HG03342 (cell line): ENCODE measurements at regions not wholly inside any gene's neighbourhood (a gene's known extent, or its start where the extent isn't known, plus 50 kb on each side); places are given as distances from the start of the nearest gene placed in this dataset.
"Not testable (repeated sequence)": the region's sequence is repeated elsewhere in the genome, so short reads cannot be mapped to it uniquely, and the experiment has no call there.

Source experiments
- ATAC-seq: cut with Tn5 transposase; IDR thresholded peaks from one replicate; pipeline ENCODE4 v1.9.1; 2021; ENCODE audit warnings: mild to moderate bottlenecking, moderate library complexity; ENCODE audit not compliant: unreplicated experiment

DNA sequence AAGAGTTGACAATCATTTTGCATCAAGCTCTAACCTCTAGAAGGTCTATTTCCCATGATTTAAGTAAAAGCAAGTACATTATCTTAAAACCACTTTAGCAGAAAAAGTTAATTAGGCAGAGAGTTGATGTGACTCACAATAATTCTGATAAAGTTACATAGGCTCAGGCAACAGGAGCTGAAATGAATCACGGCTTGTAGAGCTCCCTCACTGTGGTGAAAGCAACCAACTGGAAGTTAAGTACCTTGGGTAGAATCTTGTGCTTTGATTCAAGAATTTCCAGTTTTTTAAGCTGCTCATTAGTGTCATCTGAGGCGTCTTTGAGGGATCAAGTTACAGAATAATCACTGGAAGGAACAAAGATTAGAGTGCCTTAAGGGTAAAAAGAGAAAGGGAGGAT, 68.9 kb upstream of the NFE2L3 start:
- ATAC-seq: no peak

DNA sequence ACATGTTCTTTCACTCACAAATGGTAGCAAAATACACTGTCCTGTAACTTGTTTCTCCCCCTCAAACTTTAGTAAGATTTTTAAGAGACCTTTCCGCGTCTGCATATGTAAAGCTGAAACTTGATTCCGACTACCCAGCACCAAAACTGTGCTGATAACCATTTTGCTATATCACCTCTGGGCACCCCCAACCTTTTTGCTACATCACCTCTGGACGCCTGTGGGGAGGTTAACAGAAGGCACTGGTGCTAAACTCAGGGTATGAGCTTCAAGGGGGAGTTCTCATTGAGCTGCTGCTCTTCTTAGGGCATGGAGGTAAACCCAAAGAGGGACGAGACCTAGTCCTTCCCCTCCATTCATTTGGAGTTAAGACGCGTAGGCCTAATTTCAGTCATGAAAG, 67.6 kb upstream of the NFE2L3 start:
- ATAC-seq: no peak

DNA sequence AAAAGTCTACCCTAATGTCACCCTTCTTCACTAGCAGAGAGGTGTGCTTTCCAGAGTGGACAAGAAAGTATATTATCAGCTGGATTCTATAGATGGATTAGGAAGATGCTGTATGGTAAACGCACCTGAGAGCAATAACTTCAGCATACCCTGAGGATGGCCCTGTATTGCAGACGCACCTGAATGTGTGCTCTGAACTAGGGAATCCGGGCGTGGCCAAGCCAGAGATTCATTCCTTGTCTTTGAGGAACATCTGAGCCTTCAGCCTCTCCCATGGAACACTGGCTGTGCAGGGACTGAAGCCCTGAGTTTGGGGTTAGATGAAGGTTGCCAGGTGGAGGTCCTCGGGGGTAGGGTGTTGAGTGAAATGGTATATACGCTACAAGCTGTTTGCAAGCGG, 66.2 kb upstream of the NFE2L3 start:
- no peak for ATAC-seq

- ATAC-seq: no peak
Observed at GRCh38 chr7:26087321-26088091, 64.5 kb upstream of the NFE2L3 start.

DNA sequence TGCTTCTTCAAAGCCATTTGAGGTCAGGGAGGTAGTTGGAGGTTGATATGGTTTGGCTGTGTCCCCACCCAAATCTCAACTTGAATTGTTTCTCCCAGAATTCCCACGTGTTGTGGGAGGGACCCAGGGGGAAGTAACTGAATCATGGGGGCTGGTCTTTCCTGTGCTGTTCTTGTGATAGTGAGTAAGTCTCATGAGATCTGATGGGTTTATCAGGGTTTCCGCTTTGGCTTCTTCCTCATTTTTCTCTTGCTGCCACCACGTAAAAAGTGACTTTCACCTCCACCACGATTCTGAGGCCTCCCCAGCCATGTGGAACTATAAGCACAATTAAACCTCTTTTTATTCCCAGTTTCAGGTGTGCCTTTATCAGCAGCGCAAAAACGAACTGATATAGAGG, 62.5 kb upstream of the NFE2L3 start:
- ATAC-seq: not testable (repeated sequence)

DNA sequence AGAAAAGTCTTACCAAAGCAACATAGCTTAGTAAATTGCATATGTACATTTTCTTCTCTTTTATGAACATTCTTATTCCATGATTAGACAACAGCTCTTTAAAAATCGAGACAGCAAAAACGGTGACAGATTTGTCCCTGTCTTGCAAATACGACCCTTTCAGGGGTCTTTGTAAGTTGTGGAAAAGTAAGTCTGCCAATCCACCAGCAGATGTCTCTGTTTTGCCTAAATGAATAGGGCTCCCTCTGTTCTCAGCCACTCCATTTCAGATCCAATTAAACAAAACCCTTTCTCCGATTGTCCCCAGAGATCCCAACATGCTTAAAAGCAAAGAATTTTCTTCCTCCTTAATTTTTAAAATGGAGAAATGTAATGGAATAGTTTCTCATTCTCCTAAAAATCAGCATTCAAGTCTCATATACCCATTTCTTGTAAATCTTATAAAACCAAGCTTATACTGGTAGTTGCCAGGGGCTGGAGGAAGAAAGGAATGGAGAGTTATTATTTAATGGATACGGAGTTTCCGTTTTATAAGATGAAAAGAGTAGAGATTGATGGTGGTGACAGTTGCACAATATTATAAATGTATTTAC, 61.0 kb upstream of the NFE2L3 start:
- ATAC-seq: peak; percentile 47

GRCh38 chr7:26091933-26092332, 60.1 kb upstream of the NFE2L3 start:
- no peak for ATAC-seq

GRCh38 chr7:26093023-26093422, 59.0 kb upstream of the NFE2L3 start:
- no peak for ATAC-seq

GRCh38 chr7:26096136-26096535, 55.9 kb upstream of the NFE2L3 start:
- ATAC-seq: no peak

DNA sequence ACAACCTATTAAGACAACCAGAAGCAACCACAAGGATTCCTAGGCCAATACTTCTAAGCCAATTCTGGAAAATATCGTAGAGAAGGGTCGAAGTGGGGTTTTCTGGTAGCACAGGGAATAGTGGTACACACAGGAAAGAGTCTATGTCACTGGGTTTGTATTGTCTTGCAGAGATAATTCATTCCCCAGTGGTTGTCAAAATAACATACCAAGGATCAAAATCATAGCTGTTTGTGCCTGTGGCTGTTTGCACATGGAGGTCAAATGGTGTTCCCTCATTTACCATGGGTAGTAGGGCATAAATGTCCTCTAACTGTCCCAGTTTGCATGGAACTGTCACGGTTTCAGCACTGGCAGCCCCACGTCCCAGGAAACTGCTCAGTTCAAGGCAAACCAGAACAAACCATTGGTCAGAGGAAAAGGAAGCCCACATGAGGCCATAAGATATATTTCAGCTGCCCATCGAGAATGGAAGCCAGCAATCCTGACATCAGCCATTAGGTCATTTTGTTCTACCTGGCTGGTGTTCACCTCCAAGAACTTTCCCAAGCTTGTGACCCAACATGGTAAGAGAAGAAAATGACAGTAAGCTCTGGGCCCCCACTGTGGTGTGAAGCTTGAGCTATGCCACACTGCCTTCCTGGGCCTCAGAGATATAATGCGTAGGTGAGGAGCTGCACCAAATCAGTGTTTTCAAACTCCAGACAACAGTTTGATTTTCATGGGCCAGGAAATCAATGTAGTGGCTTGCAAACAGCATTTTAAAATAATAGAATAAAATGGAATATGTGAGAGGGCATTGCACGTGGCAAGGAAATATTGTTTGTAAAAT, 53.9 kb upstream of the NFE2L3 start:
- ATAC-seq: no peak

DNA sequence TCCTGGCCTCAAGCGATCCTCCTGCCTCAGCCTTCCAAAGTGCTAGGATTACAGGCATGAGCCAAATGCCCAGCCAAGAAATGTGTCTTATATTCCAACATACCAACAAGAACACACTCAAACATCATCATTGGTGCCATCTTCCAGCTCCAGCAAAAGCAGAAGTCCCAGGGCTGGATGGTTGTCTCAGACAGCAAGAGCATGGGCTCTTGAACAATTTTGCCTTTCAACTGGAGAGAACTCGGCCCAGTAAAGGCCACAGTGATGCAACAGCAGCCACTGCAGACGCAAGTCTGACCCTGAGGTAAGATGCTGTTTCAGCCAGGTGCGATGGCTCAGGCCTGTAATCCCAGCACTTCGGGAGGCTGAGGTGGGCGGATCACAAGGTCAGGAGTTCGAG, 52.8 kb upstream of the NFE2L3 start:
- ATAC-seq: no peak

DNA sequence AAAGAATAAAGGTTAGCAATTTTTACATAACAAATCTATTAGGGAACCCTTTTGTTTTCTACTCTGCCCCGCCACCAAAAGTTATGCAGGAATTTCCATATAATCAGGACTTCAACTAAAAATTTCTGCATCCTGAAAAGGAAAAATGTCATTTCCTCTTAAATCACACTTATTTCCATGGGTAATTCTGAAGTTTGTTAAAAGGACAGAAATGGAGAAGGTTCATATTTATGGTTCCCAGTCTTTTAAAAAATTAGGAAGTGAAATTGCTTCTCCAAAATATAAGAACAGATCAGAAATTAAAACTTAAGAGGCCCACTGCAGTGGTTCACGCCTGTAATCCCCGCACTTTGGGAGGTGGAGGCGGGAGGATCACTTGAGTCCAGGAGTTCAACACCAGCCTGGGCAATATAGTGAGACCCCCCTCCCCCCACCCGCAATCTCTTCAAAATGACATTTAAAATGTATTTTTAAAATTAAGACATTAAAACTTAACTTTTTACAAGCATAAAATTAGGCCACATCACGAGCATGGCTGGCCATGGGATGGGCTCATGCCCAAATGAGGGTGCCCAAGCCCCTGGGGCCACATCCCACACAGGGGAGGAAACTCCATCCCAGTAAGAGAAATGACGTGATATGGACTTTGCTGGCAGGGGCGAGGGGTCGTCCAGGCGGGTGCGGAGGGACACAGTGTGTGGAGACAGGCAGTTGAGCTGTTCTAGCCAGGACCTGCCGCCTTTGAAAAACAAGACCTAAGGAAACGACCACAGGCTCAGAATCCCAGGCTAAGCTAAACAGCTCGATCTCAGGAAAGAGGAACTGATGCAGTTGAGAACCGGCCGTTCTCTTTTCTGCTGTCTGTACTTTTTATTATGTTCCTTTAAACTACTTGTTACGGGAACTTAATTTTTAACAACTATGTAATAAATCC, 51.3 kb upstream of the NFE2L3 start:
- ATAC-seq: no peak

DNA sequence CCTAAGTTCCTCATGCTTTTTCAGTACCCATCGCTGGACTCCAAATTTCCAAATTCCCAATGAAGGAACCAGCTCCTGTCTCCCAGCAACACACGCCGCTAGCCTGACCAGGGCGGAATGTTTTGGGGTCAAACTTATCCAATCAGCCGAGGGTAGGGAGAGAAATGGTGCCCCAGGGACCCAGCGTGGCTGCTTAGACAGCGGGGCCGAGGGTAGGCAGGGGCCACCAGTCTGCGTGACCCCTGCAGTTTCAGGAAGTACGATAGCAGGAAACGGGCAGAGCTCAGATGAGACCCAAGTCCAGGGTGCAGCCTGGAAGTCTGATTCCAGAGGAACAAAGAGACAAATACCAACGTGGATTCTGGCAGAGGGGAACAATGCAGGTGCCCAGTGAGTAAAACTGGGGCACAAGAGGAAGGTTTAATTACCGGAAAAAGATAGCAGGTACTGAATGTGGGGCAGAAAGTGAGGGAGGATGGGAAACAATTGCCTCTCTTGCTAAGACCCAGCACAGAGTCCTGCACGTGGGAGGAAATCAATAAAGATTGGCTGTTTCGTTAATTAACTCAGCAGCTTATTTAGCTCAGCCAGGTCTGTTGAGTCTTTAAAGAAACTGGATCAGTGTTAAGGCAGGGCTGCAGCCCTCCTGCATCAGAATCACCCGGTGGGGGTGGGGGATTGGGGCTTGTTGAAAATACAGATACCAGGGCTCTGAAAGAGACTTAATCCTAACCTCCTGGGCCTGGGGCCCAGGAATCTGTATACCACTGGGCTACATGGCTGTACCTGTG, 50.4 kb upstream of the NFE2L3 start:
- ATAC-seq: no peak

GRCh38 chr7:26102176-26102575, 49.8 kb upstream of the NFE2L3 start:
- no peak for ATAC-seq
